ENCODE measurements at regions not wholly inside any gene's neighbourhood (a gene's known extent, or its start where the extent isn't known, plus 50 kb on each side); places are given as distances from the start of the nearest gene placed in this dataset.

DNA sequence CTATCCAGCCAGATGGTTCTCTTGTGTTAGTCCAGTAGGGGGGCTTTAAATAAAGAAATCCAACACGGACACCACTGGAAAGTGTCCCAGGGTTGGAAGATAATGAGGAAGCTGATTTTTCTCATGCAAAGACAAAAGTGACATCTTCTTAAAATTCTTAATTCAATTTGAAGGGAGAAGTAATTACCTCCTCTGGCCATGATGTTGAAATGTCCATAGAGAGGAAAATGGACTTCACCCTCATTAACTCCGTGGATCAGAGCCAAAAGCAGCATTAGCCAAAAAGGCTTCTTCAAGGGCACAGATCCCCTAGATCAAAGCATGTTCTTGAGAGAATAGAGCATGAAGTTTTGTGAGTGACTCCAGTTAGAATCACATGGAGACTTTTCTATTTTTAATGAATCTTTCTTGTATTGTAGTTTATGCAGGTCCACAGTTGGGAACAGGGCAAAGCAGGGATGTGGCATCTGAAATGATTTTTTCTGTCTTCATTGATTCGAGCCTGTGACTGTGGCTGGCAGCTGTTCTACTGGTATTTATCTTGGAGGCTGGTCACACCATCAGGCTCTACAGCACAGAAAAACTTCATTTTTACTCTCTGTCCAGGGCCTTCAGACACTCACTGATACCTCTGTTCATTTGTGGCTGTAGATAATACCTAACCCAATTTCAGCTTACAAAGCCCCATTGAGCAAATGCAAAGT is 1002.5 kb downstream of the AACS start:
- no peak for TF ChIP-seq GATA2 (IDR thresholded peaks at IDR 0.05; ENCODE audit: low read depth, low read length)
- TF ChIP-seq GATA3 (IDR thresholded peaks at IDR 0.05; ENCODE audit: low read depth, low read length): no peak

Data from SH-SY5Y (cell line).